Tibial nerve (tissue), 4 donors: ENCODE measurements at regions not wholly inside any gene's neighbourhood (a gene's known extent, or its start where the extent isn't known, plus 50 kb on each side); places are given as distances from the start of the nearest gene placed in this dataset.
A peak's percentile ranks its signal among the peaks of the same experiment; 100 is the strongest.

Experiments
- DNase-seq, 2 donors: peaks; one replicate each; pipeline ENCODE4 v3.0.0-alpha.2; 2019; ENCODE audit warnings: low spot score in 2 of 2
- H3K27ac ChIP-seq, 4 donors: fragments of 200-600 bp; sonication (generic) in 3 of 4; one replicate each; pipeline ENCODE4 v1.5.1; 2017 to 2019; ENCODE audit warnings: mild to moderate bottlenecking in 1 of 4
- H3K27me3 ChIP-seq, 2 donors: fragments of 200-600 bp; sonication (generic) in 1 of 2; one replicate each; pipeline versions ENCODE4 v1.5.1 to v1.6.0; 2017 to 2019
- H3K36me3 ChIP-seq, 3 donors: fragments of 200-600 bp; sonication (generic); one replicate each; pipeline ENCODE4 v1.5.1; 2018 to 2019
- H3K4me1 ChIP-seq, 4 donors: fragments of 200-600 bp; sonication (generic) in 3 of 4; one replicate each; pipeline ENCODE4 v1.5.1; 2017 to 2019
- H3K4me3 ChIP-seq, 4 donors: fragments of 200-600 bp; sonication (generic) in 3 of 4; one replicate each; pipeline ENCODE4 v1.5.1; 2017 to 2019; ENCODE audit warnings: mild to moderate bottlenecking in 1 of 4, moderate library complexity in 1 of 4
- H3K9me3 ChIP-seq, 4 donors: fragments of 200-600 bp; sonication (generic) in 3 of 4; one replicate each; pipeline ENCODE4 v1.5.1; 2017 to 2019
- EP300 ChIP-seq, 2 donors: sonication (generic); formaldehyde crosslinking; IDR thresholded peaks; one replicate each; pipeline ENCODE4 v1.6.1; 2017; ENCODE audit warnings: antibody characterized with exemption in 2 of 2, mild to moderate bottlenecking in 1 of 2
- POLR2A ChIP-seq, 2 donors: fragments of 450-650 bp; IDR thresholded peaks; one replicate each; pipeline ENCODE4 v1.6.1; 2017; ENCODE audit warnings: antibody characterized with exemption in 2 of 2, mild to moderate bottlenecking in 2 of 2, moderate library complexity in 2 of 2
- WGBS, 2 donors: methylation state at CpG; one replicate each; pipeline ENCODE4 v1.1.5; 2018; 5-methylcytosine and 5-hydroxymethylcytosine counted together
- TF ChIP-seq, protein P1 (sequence below), 5 experiments: fragments of 200-600 bp in 3 of 5; fragments of 450-650 bp in 2 of 5; sonication (generic) in 3 of 5; IDR thresholded peaks; one replicate each; pipeline ENCODE4 v1.5.1; 2016 to 2019; ENCODE audit warnings: antibody characterized with exemption in 5 of 5, mild to moderate bottlenecking in 3 of 5, moderate library complexity in 2 of 5

DNA sequence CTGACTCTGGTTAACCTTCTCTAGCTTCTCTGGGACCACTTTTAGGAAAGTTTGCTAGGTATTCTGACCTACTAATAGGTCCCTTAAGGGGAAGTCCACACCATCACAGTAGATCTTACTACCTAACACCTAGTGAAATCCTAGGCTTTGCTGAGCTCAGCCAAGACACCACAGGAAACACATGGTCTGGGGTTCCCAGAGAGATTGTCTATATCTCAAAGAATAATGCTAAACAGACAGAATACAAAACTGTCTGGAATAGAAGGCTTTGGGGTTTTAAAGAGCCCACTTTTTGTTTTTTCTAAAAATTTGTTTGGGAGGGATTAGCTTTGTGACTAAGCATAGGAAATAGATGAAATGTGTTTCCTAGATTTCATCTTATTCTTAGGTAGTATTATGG is 395.1 kb downstream of the ARHGEF28 start:
- no peaks in the 10 kb centered on the region for H3K9me3 ChIP-seq
- H3K4me3 ChIP-seq, result no peak overlapping the region
- no peaks in the 10 kb centered on the region for H3K27me3 ChIP-seq
- no peak for DNase-seq
- no peak for TF ChIP-seq EP300 (IDR thresholded peaks at IDR 0.05)
- TF ChIP-seq, protein P1, sequence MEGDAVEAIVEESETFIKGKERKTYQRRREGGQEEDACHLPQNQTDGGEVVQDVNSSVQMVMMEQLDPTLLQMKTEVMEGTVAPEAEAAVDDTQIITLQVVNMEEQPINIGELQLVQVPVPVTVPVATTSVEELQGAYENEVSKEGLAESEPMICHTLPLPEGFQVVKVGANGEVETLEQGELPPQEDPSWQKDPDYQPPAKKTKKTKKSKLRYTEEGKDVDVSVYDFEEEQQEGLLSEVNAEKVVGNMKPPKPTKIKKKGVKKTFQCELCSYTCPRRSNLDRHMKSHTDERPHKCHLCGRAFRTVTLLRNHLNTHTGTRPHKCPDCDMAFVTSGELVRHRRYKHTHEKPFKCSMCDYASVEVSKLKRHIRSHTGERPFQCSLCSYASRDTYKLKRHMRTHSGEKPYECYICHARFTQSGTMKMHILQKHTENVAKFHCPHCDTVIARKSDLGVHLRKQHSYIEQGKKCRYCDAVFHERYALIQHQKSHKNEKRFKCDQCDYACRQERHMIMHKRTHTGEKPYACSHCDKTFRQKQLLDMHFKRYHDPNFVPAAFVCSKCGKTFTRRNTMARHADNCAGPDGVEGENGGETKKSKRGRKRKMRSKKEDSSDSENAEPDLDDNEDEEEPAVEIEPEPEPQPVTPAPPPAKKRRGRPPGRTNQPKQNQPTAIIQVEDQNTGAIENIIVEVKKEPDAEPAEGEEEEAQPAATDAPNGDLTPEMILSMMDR (IDR thresholded peaks at IDR 0.05), result no peak
- TF ChIP-seq POLR2A (IDR thresholded peaks at IDR 0.05), result no peak
- H3K27ac ChIP-seq, result no peak overlapping the region
- no peaks in the 10 kb centered on the region for H3K36me3 ChIP-seq
- peaks cover 0 to 11% (median 4%) of the 10 kb centered on the region in 4 donors for H3K4me1 ChIP-seq

DNA sequence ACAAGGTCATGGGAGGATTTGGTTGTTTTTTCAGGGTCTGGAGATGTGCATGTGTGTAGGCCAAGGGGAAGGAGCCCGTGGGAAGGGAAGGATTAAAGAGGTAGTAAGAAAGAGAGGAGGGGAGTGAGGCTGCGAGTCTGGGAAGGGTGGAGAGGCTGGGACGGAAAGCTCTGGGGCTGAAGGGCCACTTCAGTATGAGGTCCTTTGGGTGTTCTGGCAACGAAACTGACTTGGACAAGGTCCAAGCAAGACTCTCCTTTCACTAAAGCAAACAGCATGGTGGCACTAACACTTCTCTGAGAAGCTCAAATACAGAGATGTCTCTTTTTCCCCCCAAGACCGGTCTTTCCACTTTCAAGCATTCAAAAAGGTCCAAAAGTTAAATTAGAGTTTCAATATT is 394.5 kb downstream of the ARHGEF28 start:
- Histone ChIP-seq H3K4me3 (no peak overlapping the region), H3K27me3 (no peaks in the 10 kb centered on the region), H3K27ac (no peak overlapping the region), H3K9me3 (no peaks in the 10 kb centered on the region), H3K36me3 (no peaks in the 10 kb centered on the region), H3K4me1 (peaks cover 0 to 11% (median 4%) of the 10 kb centered on the region in 4 donors)
- DNase-seq, result no peak
- no peak for TF ChIP-seq POLR2A (IDR thresholded peaks at IDR 0.05)
- no peak for TF ChIP-seq EP300 (IDR thresholded peaks at IDR 0.05)
- TF ChIP-seq, protein P1 (IDR thresholded peaks at IDR 0.05), result no peak
- 70 to 72% methylated on average over 5 of the region's 5 CpGs for WGBS, 2 donors

DNA sequence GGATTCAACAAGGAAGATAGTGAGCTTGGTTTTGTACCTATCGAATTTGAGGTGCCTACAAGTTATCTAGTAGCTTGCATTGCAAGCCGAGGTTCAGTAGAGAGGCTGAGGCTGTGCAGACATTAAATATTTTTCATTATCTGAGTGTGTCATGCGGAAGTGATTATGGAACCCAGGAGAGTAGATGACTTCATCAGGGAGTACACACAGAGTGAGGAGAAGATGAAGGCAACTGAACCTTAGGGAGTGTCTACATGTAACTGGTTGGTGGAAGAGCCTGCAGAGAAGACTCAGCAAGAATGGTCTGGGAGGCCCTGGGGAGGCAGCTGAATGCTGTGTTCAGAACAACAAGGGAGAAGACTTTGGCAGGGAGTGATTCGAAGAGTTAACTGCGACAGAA is 393.9 kb downstream of the ARHGEF28 start:
- no peak overlapping the region for H3K27ac ChIP-seq
- DNase-seq, result no peak
- no peak for TF ChIP-seq POLR2A (IDR thresholded peaks at IDR 0.05)
- no peak for TF ChIP-seq EP300 (IDR thresholded peaks at IDR 0.05)
- TF ChIP-seq, protein P1 (IDR thresholded peaks at IDR 0.05), result no peak
- H3K36me3 ChIP-seq, result no peaks in the 10 kb centered on the region
- no peak overlapping the region for H3K4me3 ChIP-seq
- H3K27me3 ChIP-seq, result no peaks in the 10 kb centered on the region
- 85 to 87% methylated on average over 5 of the region's 5 CpGs for WGBS, 2 donors
- H3K4me1 ChIP-seq, result peaks cover 0 to 11% (median 4%) of the 10 kb centered on the region in 4 donors
- H3K9me3 ChIP-seq, result no peaks in the 10 kb centered on the region

DNA sequence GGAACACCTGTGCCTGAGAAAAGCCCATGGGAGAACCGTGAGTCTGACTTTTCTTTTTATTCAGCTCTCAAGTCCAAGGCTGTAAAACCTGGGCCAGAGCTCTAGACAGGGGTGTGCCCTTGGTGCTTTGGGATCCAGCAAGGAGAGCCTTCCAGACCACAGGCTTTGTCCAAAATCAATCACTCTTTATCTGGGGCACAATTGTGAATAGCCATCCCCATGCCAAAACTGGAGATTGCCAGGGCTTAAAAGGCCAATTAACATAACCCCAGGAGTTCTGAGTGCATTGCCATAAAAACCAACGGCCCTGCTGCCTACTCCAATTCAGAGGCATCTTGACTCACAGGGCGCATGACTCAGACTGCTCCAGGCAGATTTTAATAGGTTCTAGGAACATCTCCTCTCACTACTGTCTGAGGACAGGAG is 391.8 kb downstream of the ARHGEF28 start:
- H3K27me3 ChIP-seq, result no peaks in the 10 kb centered on the region
- peak; percentile 13 to 26 for DNase-seq
- no peaks in the 10 kb centered on the region for H3K36me3 ChIP-seq
- H3K9me3 ChIP-seq, result no peaks in the 10 kb centered on the region
- TF ChIP-seq POLR2A (IDR thresholded peaks at IDR 0.05) (no peak), EP300 (IDR thresholded peaks at IDR 0.05) (no peak)
- TF ChIP-seq, protein P1 (IDR thresholded peaks at IDR 0.05), result no peak
- H3K4me3 ChIP-seq, result no peak overlapping the region
- 27 to 33% methylated on average over 3 of the region's 3 CpGs for WGBS, 2 donors
- H3K4me1 ChIP-seq, result peaks cover 0 to 11% (median 4%) of the 10 kb centered on the region in 4 donors
- no peak overlapping the region for H3K27ac ChIP-seq

DNA sequence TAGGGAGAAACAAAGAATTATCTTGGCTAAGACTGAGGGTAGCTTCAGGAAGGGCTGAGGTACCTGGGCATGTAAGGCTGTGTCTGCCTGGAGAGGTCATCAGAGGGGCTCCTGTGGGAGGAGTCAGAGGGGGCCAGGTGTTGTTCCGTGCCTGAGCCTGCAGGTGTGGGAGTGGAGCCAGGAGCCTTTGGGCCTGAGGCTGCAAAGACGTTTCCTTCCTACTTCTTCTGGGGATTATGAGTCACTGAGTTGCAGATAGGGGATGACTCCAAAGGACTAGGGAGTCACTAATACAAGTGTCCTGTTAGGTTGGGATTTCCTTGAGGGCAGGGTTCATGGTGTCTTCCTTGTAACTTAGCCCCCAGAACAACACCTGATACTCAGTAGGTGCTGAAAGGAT is 391.1 kb downstream of the ARHGEF28 start:
- DNase-seq, result no peak
- Histone ChIP-seq H3K4me3 (no peak overlapping the region), H3K27me3 (no peaks in the 10 kb centered on the region), H3K36me3 (no peaks in the 10 kb centered on the region), H3K9me3 (no peaks in the 10 kb centered on the region), H3K4me1 (peaks cover 0 to 11% (median 4%) of the 10 kb centered on the region in 4 donors), H3K27ac (no peak overlapping the region)
- TF ChIP-seq EP300 (IDR thresholded peaks at IDR 0.05), result no peak
- 44 to 54% methylated on average over 2 of the region's 2 CpGs for WGBS, 2 donors

DNA sequence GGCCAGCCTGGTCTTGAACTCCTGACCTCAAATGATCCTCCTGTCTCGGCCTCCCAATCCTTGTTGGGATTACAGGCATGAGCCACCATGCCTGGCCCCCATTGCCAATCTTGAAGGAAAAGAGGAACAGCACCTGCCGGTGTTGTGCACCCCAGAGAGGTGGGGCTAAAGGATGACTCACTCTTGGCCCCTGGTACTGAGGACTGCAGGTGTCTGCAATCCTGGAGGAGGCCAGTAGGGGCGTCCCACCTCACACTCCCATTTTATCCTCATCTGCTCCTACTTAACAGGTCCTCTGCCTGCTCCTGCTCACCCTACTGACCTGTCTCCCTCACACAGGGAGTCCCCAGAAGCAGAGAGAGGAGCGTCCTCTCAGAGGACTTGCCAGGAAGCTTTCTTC is 390.4 kb downstream of the ARHGEF28 start:
- no peaks in the 10 kb centered on the region for H3K27me3 ChIP-seq
- no peak overlapping the region for H3K4me3 ChIP-seq
- no peaks in the 10 kb centered on the region for H3K9me3 ChIP-seq
- WGBS, 2 donors, result 76 to 91% methylated on average over 4 of the region's 4 CpGs
- peaks cover 0 to 11% (median 4%) of the 10 kb centered on the region in 4 donors for H3K4me1 ChIP-seq
- H3K27ac ChIP-seq, result no peak overlapping the region
- no peak for TF ChIP-seq EP300 (IDR thresholded peaks at IDR 0.05)
- TF ChIP-seq, protein P1 (IDR thresholded peaks at IDR 0.05), result no peak
- no peak for TF ChIP-seq POLR2A (IDR thresholded peaks at IDR 0.05)
- H3K36me3 ChIP-seq, result no peaks in the 10 kb centered on the region
- DNase-seq, result no peak
